Left lung (tissue), 4 donors: ENCODE measurements at regions not wholly inside any gene's neighbourhood (a gene's known extent, or its start where the extent isn't known, plus 50 kb on each side); places are given as distances from the start of the nearest gene placed in this dataset.
"Not testable (repeated sequence)": the region's sequence is repeated elsewhere in the genome, so short reads cannot be mapped to it uniquely, and the experiment has no call there.

Source experiments
- ATAC-seq: fragments of 200-7000 bp; cut with Tn5 transposase; one replicate; pipeline ENCODE4 v1.9.1; 2020; ENCODE audit warnings: moderate library complexity
- DNase-seq, 4 donors: peaks; one replicate each; pipeline ENCODE4 v3.0.0-alpha.2; 2013 to 2020
- H3K27ac ChIP-seq, 2 donors: fragments of 200-600 bp; sonication (generic) in 1 of 2; one replicate each; pipeline versions ENCODE4 v1.5.0 to v1.8.0; 2020 to 2021
- H3K27me3 ChIP-seq, 2 donors: fragments of 200-600 bp; sonication (generic) in 1 of 2; one replicate each; pipeline versions ENCODE4 v1.5.0 to v1.8.0; 2020 to 2021
- H3K36me3 ChIP-seq, 2 donors: fragments of 200-600 bp; sonication (generic) in 1 of 2; one replicate each; pipeline versions ENCODE4 v1.5.0 to v1.8.0; 2020 to 2021
- H3K4me1 ChIP-seq, 2 donors: fragments of 200-600 bp; one replicate each; pipeline ENCODE4 v1.8.0; 2021
- H3K4me3 ChIP-seq, 2 donors: fragments of 200-600 bp; sonication (generic) in 1 of 2; one replicate each; pipeline versions ENCODE4 v1.5.0 to v1.8.0; 2020 to 2021; ENCODE audit warnings: mild to moderate bottlenecking in 1 of 2
- H3K9me3 ChIP-seq, 2 donors: fragments of 200-600 bp; sonication (generic) in 1 of 2; one replicate each; pipeline versions ENCODE4 v1.5.0 to v1.8.0; 2020 to 2021
- CTCF ChIP-seq, 2 donors: fragments of 200-600 bp; sonication (generic) in 1 of 2; IDR thresholded peaks; one replicate each; pipeline versions ENCODE4 v1.5.0 to v1.8.0; 2021; ENCODE audit warnings: antibody characterized with exemption in 2 of 2
- intact Hi-C, 2 donors: fragments of 100-400 bp; cut with DNase I; formaldehyde crosslinking; loops; one replicate each; pipeline versions ENCODE4 v1.11.2 to v1.14.2; 2022
- donor health status: DM: no; HTN: yes; CAD: no.
- donor health status: DM: no; HTN: no; CAD: no.

GRCh38 chr6:115060581-115060980 lies 717.8 kb upstream of the HS3ST5 start:
- intact Hi-C loops, result no loop called here
- no peak for ATAC-seq

GRCh38 chr6:115058414-115059211 lies 715.8 kb upstream of the HS3ST5 start:
- no peaks in the 10 kb centered on the region for H3K27me3 ChIP-seq
- H3K9me3 ChIP-seq, result no peaks in the 10 kb centered on the region
- no peak for TF ChIP-seq CTCF (IDR thresholded peaks at IDR 0.05)
- intact Hi-C loops, result no loop called here
- DNase-seq, result no peak
- no peaks in the 10 kb centered on the region for H3K4me1 ChIP-seq
- no peaks in the 10 kb centered on the region for H3K36me3 ChIP-seq
- H3K27ac ChIP-seq, result no peak overlapping the region
- no peak for ATAC-seq
- H3K4me3 ChIP-seq, result no peak overlapping the region

More at GRCh38 chr6:115060581-115060980, 717.8 kb upstream of the HS3ST5 start:
- Histone ChIP-seq H3K27me3 (no peaks in the 10 kb centered on the region), H3K27ac (no peak overlapping the region), H3K36me3 (no peaks in the 10 kb centered on the region), H3K9me3 (no peaks in the 10 kb centered on the region), H3K4me3 (no peak overlapping the region), H3K4me1 (no peaks in the 10 kb centered on the region)
- TF ChIP-seq CTCF (IDR thresholded peaks at IDR 0.05), result no peak
- DNase-seq, result no peak

- DNase-seq (no peak), ATAC-seq (no peak)
- no peaks in the 10 kb centered on the region for H3K9me3 ChIP-seq
- intact Hi-C loops, result no loop called here
- no peaks in the 10 kb centered on the region for H3K27me3 ChIP-seq
- H3K27ac ChIP-seq, result no peak overlapping the region
- no peaks in the 10 kb centered on the region for H3K4me1 ChIP-seq
- no peak for TF ChIP-seq CTCF (IDR thresholded peaks at IDR 0.05)
- no peak overlapping the region for H3K4me3 ChIP-seq
- no peaks in the 10 kb centered on the region for H3K36me3 ChIP-seq
Observed at GRCh38 chr6:115055579-115055978, 712.8 kb upstream of the HS3ST5 start.

GRCh38 chr6:115054242-115054641 lies 711.4 kb upstream of the HS3ST5 start:
- H3K36me3 ChIP-seq, H3K4me1 ChIP-seq, ATAC-seq, H3K9me3 ChIP-seq, H3K27ac ChIP-seq, H3K4me3 ChIP-seq, DNase-seq, intact Hi-C loops, H3K27me3 ChIP-seq: not testable (repeated sequence)

GRCh38 chr6:115053169-115053860 lies 710.5 kb upstream of the HS3ST5 start:
- no peaks in the 10 kb centered on the region for H3K9me3 ChIP-seq
- no peak for TF ChIP-seq CTCF (IDR thresholded peaks at IDR 0.05)
- H3K36me3 ChIP-seq, result no peaks in the 10 kb centered on the region
- no peak overlapping the region for H3K27ac ChIP-seq
- H3K4me3 ChIP-seq, result no peak overlapping the region
- H3K4me1 ChIP-seq, result no peaks in the 10 kb centered on the region
- no peaks in the 10 kb centered on the region for H3K27me3 ChIP-seq
- DNase-seq (no peak), ATAC-seq (no peak)
- intact Hi-C loops, result no loop called here
